ENCODE measurements at regions not wholly inside any gene's neighbourhood (a gene's known extent, or its start where the extent isn't known, plus 50 kb on each side); places are given as distances from the start of the nearest gene placed in this dataset.

DNA sequence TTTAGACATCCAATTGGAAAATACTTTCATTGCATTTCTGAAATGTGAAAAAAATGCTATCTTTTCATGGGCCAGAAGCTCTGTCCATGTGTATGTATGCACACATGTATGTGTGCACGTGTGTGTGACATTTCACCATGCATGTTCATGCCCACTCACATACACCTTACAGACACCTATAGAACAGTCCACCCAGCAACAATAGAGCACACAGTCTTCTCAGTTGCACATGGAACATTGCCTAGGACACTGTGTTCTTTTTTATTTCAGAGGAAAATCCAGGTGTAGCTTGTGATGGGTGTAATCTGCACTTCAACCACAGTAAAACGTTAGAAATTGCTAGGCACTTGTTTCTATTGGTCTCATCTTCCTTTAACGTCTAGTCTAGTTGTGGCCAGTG, 114.8 kb upstream of the RGPD4 start:
- TF ChIP-seq, protein P1, sequence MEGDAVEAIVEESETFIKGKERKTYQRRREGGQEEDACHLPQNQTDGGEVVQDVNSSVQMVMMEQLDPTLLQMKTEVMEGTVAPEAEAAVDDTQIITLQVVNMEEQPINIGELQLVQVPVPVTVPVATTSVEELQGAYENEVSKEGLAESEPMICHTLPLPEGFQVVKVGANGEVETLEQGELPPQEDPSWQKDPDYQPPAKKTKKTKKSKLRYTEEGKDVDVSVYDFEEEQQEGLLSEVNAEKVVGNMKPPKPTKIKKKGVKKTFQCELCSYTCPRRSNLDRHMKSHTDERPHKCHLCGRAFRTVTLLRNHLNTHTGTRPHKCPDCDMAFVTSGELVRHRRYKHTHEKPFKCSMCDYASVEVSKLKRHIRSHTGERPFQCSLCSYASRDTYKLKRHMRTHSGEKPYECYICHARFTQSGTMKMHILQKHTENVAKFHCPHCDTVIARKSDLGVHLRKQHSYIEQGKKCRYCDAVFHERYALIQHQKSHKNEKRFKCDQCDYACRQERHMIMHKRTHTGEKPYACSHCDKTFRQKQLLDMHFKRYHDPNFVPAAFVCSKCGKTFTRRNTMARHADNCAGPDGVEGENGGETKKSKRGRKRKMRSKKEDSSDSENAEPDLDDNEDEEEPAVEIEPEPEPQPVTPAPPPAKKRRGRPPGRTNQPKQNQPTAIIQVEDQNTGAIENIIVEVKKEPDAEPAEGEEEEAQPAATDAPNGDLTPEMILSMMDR (IDR thresholded peaks at IDR 0.05), result no peak
- no peak for TF ChIP-seq POLR2A (IDR thresholded peaks at IDR 0.05)

All from uterus (tissue), 2 donors.